ENCODE measurements at regions not wholly inside any gene's neighbourhood (a gene's known extent, or its start where the extent isn't known, plus 50 kb on each side); places are given as distances from the start of the nearest gene placed in this dataset.

GRCh38 chr11:101278286-101278685 lies 148.7 kb upstream of the PGR start:
- Histone ChIP-seq H3K27ac (no peak overlapping the region), H3K4me1 (no peaks in the 10 kb centered on the region), H3K4me3 (no peak overlapping the region), H3K27me3 (no peaks in the 10 kb centered on the region), H3K9me3 (no peaks in the 10 kb centered on the region), H3K36me3 (no peaks in the 10 kb centered on the region)
- ATAC-seq (no peak), DNase-seq (no peak)
- intact Hi-C loops (cut with DNase I): no loop called here
- TF ChIP-seq CTCF (IDR thresholded peaks at IDR 0.05): no peak

- Histone ChIP-seq H3K27me3 (no peaks in the 10 kb centered on the region), H3K4me3 (no peak overlapping the region), H3K27ac (no peak overlapping the region), H3K9me3 (no peaks in the 10 kb centered on the region), H3K4me1 (no peaks in the 10 kb centered on the region), H3K36me3 (no peaks in the 10 kb centered on the region)
- DNase-seq: no peak
- intact Hi-C loops (cut with DNase I): no loop called here
- ATAC-seq: no peak
- no peak for TF ChIP-seq CTCF (IDR thresholded peaks at IDR 0.05)
Measured at GRCh38 chr11:101277036-101277435, 147.4 kb upstream of the PGR start.

GRCh38 chr11:101269990-101270660 lies 140.5 kb upstream of the PGR start:
- no peaks in the 10 kb centered on the region for H3K36me3 ChIP-seq
- no peaks in the 10 kb centered on the region for H3K4me1 ChIP-seq
- H3K4me3 ChIP-seq: no peak overlapping the region
- intact Hi-C loops (cut with DNase I): no loop called here
- no peak overlapping the region for H3K27ac ChIP-seq
- ATAC-seq (no peak), DNase-seq (no peak)
- H3K27me3 ChIP-seq: no peaks in the 10 kb centered on the region
- no peaks in the 10 kb centered on the region for H3K9me3 ChIP-seq
- TF ChIP-seq CTCF (IDR thresholded peaks at IDR 0.05): no peak

- intact Hi-C loops (cut with DNase I): no loop called here
- no peak for TF ChIP-seq CTCF (IDR thresholded peaks at IDR 0.05)
- DNase-seq (no peak), ATAC-seq (no peak)
- Histone ChIP-seq H3K4me3 (no peak overlapping the region), H3K36me3 (no peaks in the 10 kb centered on the region), H3K27ac (no peak overlapping the region), H3K4me1 (no peaks in the 10 kb centered on the region), H3K9me3 (no peaks in the 10 kb centered on the region), H3K27me3 (no peaks in the 10 kb centered on the region)
Measured at GRCh38 chr11:101269390-101269789, 139.8 kb upstream of the PGR start.

- H3K4me1 ChIP-seq: no peaks in the 10 kb centered on the region
Measured at GRCh38 chr11:101267654-101268053, 138.0 kb upstream of the PGR start.

More at GRCh38 chr11:101267654-101268053, 138.0 kb upstream of the PGR start:
- Histone ChIP-seq H3K4me3 (no peak overlapping the region), H3K27me3 (no peaks in the 10 kb centered on the region), H3K9me3 (no peaks in the 10 kb centered on the region), H3K36me3 (no peaks in the 10 kb centered on the region), H3K27ac (no peak overlapping the region)
- TF ChIP-seq CTCF (IDR thresholded peaks at IDR 0.05): no peak
- intact Hi-C loops (cut with DNase I): no loop called here
- ATAC-seq (no peak), DNase-seq (no peak)
